Natural killer cell treated with Interleukin-12 subunit alpha and Interleukin-12 subunit beta and Interleukin-15 and Interleukin-18, amount 100 ng/mL, for 72 hours (primary cell): ENCODE measurements at regions not wholly inside any gene's neighbourhood (a gene's known extent, or its start where the extent isn't known, plus 50 kb on each side); places are given as distances from the start of the nearest gene placed in this dataset.

Experiments
- ATAC-seq, 2 donors: fragments of 150-1000 bp; cut with Tn5 transposase in 1 of 2; sonication (Bioruptor Pico), chemical (Tn5 transposase) in 1 of 2; 2 replicates each; pipeline ENCODE4 v1.10.0; 2021
- DNase-seq: peaks from one replicate; pipeline ENCODE4 v3.0.0; 2022; ENCODE audit warnings: low spot score
- H3K27ac Mint-ChIP-seq, 2 donors: 1 replicate in 1 of 2; 2 replicates in 1 of 2; pipeline ENCODE4 v1.8.0; 2022; ENCODE audit warnings: mixed read lengths in 2 of 2, mild to moderate bottlenecking in 1 of 2, moderate library complexity in 1 of 2
- H3K27me3 Mint-ChIP-seq, 2 donors: 1 replicate in 1 of 2; 2 replicates in 1 of 2; pipeline ENCODE4 v1.8.0; 2022; ENCODE audit warnings: mixed read lengths in 2 of 2
- H3K36me3 Mint-ChIP-seq: one replicate; pipeline ENCODE4 v1.8.0; 2022; ENCODE audit warnings: mixed read lengths
- H3K4me1 Mint-ChIP-seq, 2 donors: 1 replicate in 1 of 2; 2 replicates in 1 of 2; pipeline ENCODE4 v1.8.0; 2022; ENCODE audit warnings: low read depth in 2 of 2, mixed read lengths in 2 of 2, mild to moderate bottlenecking in 1 of 2
- H3K4me3 Mint-ChIP-seq: one replicate; pipeline ENCODE4 v1.8.0; 2022; ENCODE audit warnings: mixed read lengths
- H3K9me3 Mint-ChIP-seq: 2 replicates; pipeline ENCODE4 v1.8.0; 2022; ENCODE audit warnings: mixed read lengths

- DNase-seq (no peak), ATAC-seq (peak; percentile 56 to 74)
- no peaks in the 10 kb centered on the region for H3K9me3 Mint-ChIP-seq
- peaks cover 0 to 20% of the 10 kb centered on the region in 2 donors for H3K4me1 Mint-ChIP-seq
- H3K27me3 Mint-ChIP-seq = peaks cover 14 to 16% of the 10 kb centered on the region in 2 donors
- peak overlapping the region; percentile 1 to 19 for H3K27ac Mint-ChIP-seq
- no peaks in the 10 kb centered on the region for H3K36me3 Mint-ChIP-seq
- peak overlapping the region; percentile 26 for H3K4me3 Mint-ChIP-seq
These were observed 72.6 kb upstream of the TARDBP start for GRCh38 chr1:10939654-10940450.

- peak overlapping the region in 1 of 2 donors; percentile 1 for H3K27ac Mint-ChIP-seq
- no peak for DNase-seq
- H3K4me1 Mint-ChIP-seq = peaks cover 0 to 21% of the 10 kb centered on the region in 2 donors
- ATAC-seq = no peak
- H3K9me3 Mint-ChIP-seq = no peaks in the 10 kb centered on the region
- no peaks in the 10 kb centered on the region for H3K36me3 Mint-ChIP-seq
- H3K27me3 Mint-ChIP-seq = peaks cover 16 to 19% of the 10 kb centered on the region in 2 donors
- peak overlapping the region; percentile 26 for H3K4me3 Mint-ChIP-seq
These were observed 72.0 kb upstream of the TARDBP start for GRCh38 chr1:10940451-10940804.

- Mint-ChIP-seq H3K36me3 (no peaks in the 10 kb centered on the region), H3K4me1 (peaks cover 0 to 23% of the 10 kb centered on the region in 2 donors), H3K27ac (no peak overlapping the region), H3K27me3 (peaks cover 19 to 23% of the 10 kb centered on the region in 2 donors), H3K9me3 (no peaks in the 10 kb centered on the region), H3K4me3 (no peak overlapping the region)
- ATAC-seq = no peak
- no peak for DNase-seq
These were observed 71.6 kb upstream of the TARDBP start for GRCh38 chr1:10940838-10941237.

- H3K4me3 Mint-ChIP-seq = no peak overlapping the region
- peaks cover 19 to 24% of the 10 kb centered on the region in 2 donors for H3K27me3 Mint-ChIP-seq
- H3K4me1 Mint-ChIP-seq = peaks cover 0 to 23% of the 10 kb centered on the region in 2 donors
- peak in 1 of 2 donors; percentile 58 for ATAC-seq
- no peaks in the 10 kb centered on the region for H3K9me3 Mint-ChIP-seq
- DNase-seq = no peak
- no peak overlapping the region for H3K27ac Mint-ChIP-seq
- no peaks in the 10 kb centered on the region for H3K36me3 Mint-ChIP-seq
These were observed 70.4 kb upstream of the TARDBP start for GRCh38 chr1:10941891-10942541.

GRCh38 chr1:10942542-10942912 lies 69.9 kb upstream of the TARDBP start:
- Mint-ChIP-seq H3K9me3 (no peaks in the 10 kb centered on the region), H3K4me1 (peaks cover 0 to 23% of the 10 kb centered on the region in 2 donors), H3K36me3 (no peaks in the 10 kb centered on the region), H3K27me3 (peaks cover 19 to 24% of the 10 kb centered on the region in 2 donors), H3K4me3 (no peak overlapping the region), H3K27ac (no peak overlapping the region)
- ATAC-seq (no peak), DNase-seq (no peak)

GRCh38 chr1:10943041-10943440 lies 69.4 kb upstream of the TARDBP start:
- ATAC-seq = no peak
- DNase-seq = no peak
- H3K9me3 Mint-ChIP-seq = no peaks in the 10 kb centered on the region
- H3K4me1 Mint-ChIP-seq = peaks cover 0 to 23% of the 10 kb centered on the region in 2 donors
- no peak overlapping the region for H3K27ac Mint-ChIP-seq
- no peak overlapping the region for H3K4me3 Mint-ChIP-seq
- peaks cover 19 to 24% of the 10 kb centered on the region in 2 donors for H3K27me3 Mint-ChIP-seq
- H3K36me3 Mint-ChIP-seq = no peaks in the 10 kb centered on the region

- Mint-ChIP-seq H3K27ac (no peak overlapping the region), H3K9me3 (no peaks in the 10 kb centered on the region), H3K27me3 (peaks cover 19 to 24% of the 10 kb centered on the region in 2 donors), H3K4me1 (peaks cover 0 to 23% of the 10 kb centered on the region in 2 donors), H3K36me3 (no peaks in the 10 kb centered on the region), H3K4me3 (no peak overlapping the region)
- DNase-seq (no peak), ATAC-seq (no peak)
These were observed 68.3 kb upstream of the TARDBP start for GRCh38 chr1:10943991-10944730.

- peaks cover 0 to 10% of the 10 kb centered on the region in 2 donors for H3K4me1 Mint-ChIP-seq
- peaks cover 16 to 24% of the 10 kb centered on the region in 2 donors for H3K27me3 Mint-ChIP-seq
- no peak overlapping the region for H3K27ac Mint-ChIP-seq
- H3K9me3 Mint-ChIP-seq = no peaks in the 10 kb centered on the region
- no peak for ATAC-seq
- H3K36me3 Mint-ChIP-seq = no peaks in the 10 kb centered on the region
- no peak for DNase-seq
- no peak overlapping the region for H3K4me3 Mint-ChIP-seq
These were observed 66.4 kb upstream of the TARDBP start for GRCh38 chr1:10945991-10946509.

- Mint-ChIP-seq H3K4me1 (peaks cover 0 to 10% of the 10 kb centered on the region in 2 donors), H3K27ac (no peak overlapping the region), H3K4me3 (no peak overlapping the region), H3K9me3 (no peaks in the 10 kb centered on the region), H3K27me3 (peaks cover 16 to 29% of the 10 kb centered on the region in 2 donors), H3K36me3 (no peaks in the 10 kb centered on the region)
- ATAC-seq = no peak
- DNase-seq = no peak
These were observed 65.3 kb upstream of the TARDBP start for GRCh38 chr1:10947181-10947580.

GRCh38 chr1:10947691-10948462 lies 64.6 kb upstream of the TARDBP start:
- no peaks in the 10 kb centered on the region for H3K36me3 Mint-ChIP-seq
- no peaks in the 10 kb centered on the region for H3K9me3 Mint-ChIP-seq
- peaks cover 0 to 10% of the 10 kb centered on the region in 2 donors for H3K4me1 Mint-ChIP-seq
- no peak overlapping the region for H3K27ac Mint-ChIP-seq
- DNase-seq = no peak
- H3K4me3 Mint-ChIP-seq = no peak overlapping the region
- ATAC-seq = no peak
- H3K27me3 Mint-ChIP-seq = peaks cover 16 to 33% of the 10 kb centered on the region in 2 donors

- H3K27me3 Mint-ChIP-seq = peaks cover 14 to 30% of the 10 kb centered on the region in 2 donors
- peaks cover 0 to 10% of the 10 kb centered on the region in 2 donors for H3K4me1 Mint-ChIP-seq
- H3K9me3 Mint-ChIP-seq = no peaks in the 10 kb centered on the region
- DNase-seq = no peak
- no peak for ATAC-seq
- H3K36me3 Mint-ChIP-seq = no peaks in the 10 kb centered on the region
- no peak overlapping the region for H3K27ac Mint-ChIP-seq
- no peak overlapping the region for H3K4me3 Mint-ChIP-seq
These were observed 64.0 kb upstream of the TARDBP start for GRCh38 chr1:10948463-10948775.

GRCh38 chr1:10950316-10951172 lies 61.9 kb upstream of the TARDBP start:
- no peaks in the 10 kb centered on the region for H3K9me3 Mint-ChIP-seq
- ATAC-seq (no peak), DNase-seq (no peak)
- no peak overlapping the region for H3K4me3 Mint-ChIP-seq
- no peak overlapping the region for H3K27ac Mint-ChIP-seq
- peaks cover 2 to 13% of the 10 kb centered on the region in 2 donors for H3K27me3 Mint-ChIP-seq
- peaks cover 0 to 1% of the 10 kb centered on the region in 2 donors for H3K4me1 Mint-ChIP-seq
- H3K36me3 Mint-ChIP-seq = no peaks in the 10 kb centered on the region
